ENCODE measurements at regions not wholly inside any gene's neighbourhood (a gene's known extent, or its start where the extent isn't known, plus 50 kb on each side); places are given as distances from the start of the nearest gene placed in this dataset.
A peak's percentile ranks its signal among the peaks of the same experiment; 100 is the strongest.

DNA sequence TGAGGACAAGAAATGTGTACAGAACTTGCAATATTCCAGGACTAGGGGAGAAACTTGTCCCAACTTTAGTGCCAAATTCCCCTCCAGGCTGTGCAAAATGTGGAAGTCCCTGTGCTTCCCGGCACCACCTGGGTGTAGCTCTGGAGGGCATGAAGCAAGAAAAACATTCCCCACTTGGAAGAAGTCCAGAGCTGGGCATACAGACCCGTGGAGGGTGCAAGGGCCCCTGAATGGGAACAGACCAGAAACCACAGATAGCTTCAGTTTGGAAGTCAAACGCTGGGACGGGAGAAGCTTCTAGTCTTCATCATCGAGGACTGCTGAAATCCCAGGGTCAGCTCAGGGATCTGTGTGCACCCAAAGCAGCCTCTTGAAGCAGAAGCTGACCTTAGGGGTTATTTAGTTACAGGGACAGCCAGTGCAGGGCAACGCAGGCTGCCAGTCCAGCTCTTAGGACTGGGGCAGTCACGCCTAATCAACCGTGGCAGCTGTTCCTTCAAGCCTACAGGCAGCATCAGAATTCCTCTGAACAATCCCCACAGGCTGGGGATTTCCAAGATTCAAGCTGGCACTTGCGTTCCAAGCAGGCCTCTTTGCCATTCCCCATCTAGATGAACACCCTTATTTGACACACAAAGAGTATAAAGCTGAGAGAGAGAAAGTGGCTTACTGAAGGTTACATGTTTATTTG, 269.4 kb downstream of the LOXHD1 start:
- no peak for DNase-seq

DNA sequence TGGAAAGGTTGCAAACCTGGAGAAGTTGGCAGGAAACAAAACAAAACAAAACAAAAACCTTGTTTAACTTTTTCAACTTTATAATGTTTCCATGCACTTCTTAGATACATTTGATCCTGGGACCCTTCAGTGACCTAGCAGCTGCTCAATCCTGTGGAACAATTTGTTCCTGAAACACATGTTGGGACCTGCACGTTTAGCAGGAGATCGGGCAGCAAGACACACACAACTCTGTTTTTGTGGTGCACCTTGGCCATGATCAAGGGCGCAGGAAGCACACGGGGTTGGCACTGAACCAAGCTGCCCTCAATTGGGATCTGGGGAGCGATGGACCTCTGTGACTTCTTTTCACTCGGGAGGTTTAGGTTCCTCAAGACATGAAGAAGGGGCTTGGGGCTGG, 268.7 kb downstream of the LOXHD1 start:
- no peak for DNase-seq

DNA sequence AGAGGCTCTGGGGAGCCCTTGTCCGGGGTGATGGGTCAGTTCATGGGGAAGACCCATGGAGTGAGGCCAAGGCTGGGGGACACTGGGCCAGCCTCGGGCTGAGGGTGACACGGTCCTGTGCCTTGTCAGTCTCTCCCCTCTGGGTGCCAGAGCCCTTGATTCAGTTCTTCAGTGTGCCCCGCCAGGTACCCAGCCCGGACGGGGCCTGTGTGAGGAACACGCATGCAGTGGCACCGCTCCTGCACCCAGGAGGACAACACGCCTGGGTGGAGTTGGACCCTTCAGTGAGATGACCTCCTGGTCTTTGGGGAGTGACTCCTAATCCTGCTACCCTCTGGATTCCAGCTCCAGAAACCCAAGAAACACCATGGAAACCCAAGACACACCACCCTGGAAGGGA, 264.4 kb downstream of the LOXHD1 start:
- no peak for DNase-seq

DNA sequence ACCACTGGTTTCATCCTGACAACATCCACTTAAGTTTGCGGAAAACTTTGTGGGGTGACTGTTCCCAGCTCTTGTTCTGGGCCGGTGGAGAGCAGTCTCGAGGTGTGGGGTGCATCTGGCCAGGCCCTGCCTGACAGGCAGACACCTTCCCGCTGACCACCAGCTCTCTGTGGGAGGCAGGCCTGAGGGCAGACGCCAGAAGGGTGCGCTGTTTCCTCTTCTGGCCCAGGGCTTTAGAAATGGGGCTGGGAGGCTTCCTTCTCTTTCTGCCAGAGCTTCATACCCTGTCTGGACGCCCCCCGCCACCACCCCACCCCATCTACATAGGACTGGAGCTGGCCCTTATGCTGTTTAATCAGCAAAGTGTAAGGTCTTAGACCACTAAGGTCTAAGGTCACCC, 263.8 kb downstream of the LOXHD1 start:
- DNase-seq = no peak

DNA sequence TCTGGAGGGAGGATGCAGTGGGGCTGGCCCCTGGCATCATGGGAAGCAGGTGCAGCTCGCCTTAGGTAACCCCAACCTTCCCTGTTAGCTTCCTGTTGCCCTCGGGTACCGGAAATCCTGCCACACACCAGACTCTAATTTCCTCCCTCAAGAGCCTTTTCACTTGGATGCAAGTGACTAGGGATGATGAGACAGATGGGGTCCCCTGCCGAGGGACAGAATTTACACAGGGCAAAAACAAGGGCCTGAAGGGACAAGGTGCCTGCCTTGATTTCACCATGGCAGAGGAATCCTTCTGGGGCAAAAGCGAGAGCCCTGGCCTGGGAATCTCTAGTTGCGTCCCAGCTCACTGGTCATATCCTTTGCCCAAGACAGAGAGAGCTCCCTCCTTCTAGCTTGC, 263.1 kb downstream of the LOXHD1 start:
- no peak for DNase-seq

DNA sequence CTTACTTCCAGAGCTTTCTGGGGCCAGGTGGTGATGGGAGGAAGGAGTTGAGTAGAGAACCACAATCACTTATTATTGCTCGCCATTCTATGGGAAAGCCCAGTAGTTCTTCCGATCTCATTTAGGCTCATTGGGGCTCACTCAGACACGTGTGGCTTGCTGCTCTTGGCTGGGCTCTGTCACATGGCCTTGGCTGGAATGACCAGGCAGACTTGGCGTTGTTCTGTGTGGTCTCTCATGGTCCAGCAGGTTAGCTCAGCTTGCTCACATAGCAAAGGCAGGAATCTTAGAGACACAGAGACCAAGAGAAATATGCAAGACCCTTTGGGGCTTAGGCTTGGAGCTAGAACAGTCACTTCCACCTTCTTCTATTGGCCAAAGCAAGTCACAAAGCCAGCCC, 261.2 kb downstream of the LOXHD1 start:
- no peak for DNase-seq

DNA sequence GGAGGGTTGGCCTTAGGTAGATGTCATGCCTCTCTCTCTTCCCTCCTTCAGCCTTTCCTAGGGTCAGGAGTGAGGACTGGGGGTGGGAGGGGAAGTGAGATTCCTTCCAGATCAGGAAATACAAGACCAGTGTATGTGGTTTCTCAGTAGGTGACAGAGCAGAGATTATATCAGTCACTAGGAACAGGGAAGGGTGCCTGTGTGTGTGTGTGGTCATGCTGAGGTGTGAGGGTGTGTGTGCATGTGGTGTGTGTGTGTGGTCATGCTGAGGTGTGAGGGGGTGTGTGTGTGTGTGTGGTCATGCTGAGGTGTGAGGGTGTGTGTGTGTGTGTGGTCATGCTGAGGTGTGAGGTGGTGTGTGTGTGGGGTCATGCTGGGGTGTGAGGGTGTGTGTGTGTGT, 259.8 kb downstream of the LOXHD1 start:
- no peak for DNase-seq

DNA sequence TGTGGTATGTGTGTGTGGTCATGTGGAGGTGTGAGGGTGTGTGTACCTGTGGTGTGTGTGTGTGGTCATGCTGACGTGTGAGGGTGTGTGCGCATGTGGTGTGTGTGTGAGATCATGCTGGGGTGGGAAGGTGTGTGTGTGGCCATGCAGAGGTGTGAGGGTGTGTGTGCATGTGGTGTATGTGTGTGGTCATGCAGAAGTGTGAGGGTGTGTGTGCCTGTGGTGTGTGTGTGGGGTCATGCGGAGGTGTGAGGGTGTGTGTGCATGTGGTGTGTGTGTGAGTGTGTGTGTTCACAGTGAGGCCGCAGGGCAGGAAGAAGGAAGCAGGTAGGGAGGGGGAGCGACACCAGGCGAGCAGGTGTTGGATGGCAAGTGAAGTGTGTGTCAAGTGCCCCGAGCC, 259.0 kb downstream of the LOXHD1 start:
- DNase-seq = no peak

DNA sequence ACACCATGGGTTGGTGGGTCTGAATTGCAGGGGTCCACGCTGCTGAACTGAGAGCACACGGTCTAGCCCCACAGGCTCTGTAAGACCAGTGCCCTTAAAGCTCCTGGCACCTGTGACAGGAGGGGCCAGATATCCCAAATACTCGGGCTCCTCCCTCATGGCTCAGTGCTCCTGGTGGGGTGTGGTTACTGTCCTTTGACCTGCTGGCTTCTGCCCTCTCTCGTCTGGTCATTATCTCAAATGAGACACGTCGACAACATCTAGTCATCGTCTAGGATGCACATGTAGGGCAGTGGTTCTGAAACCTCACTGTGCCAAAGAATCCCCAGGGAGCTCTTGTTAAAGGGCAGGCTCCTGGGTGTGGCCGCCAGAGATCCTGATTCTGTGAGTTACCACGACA, 258.4 kb downstream of the LOXHD1 start:
- no peak for DNase-seq

DNA sequence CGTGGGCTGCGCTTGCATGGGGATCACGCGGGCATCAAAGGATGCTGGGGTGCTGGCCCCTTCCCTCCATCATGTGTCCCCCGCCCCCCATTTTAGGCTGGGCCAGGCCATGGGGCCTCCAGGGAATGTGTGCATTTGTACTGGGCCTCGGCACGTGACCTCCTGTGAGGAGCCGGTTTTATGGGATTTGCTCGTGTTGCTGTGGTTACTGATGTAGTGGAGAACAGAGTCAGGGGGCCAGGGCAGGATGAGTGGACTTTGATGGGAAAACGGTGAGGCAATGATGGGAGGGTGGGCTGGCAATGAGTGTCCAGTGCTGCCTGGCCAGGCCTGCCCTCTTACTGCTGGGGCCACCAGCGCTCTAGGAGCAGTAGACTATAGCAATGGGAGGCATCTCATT, 257.7 kb downstream of the LOXHD1 start:
- DNase-seq = no peak

DNA sequence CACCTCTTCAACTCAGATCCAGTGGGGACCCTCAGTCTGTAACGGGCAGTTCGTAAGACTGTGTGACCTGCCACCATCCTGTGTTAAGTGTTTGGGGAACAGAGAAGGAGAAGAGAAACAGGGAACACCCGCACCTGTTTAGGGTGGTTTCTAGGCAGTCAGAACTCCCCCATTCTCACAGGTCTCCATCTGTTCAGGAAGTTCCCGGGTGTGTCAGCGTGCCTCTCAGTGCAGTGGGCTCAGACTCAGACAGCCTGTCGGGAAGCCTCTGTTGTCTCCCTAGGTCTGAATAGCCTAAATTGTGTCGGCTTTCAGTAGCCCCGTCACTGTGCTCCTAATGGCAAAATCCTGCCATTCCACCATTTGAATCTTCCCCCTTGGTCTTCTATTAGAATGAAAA, 256.6 kb downstream of the LOXHD1 start:
- no peak for DNase-seq

DNA sequence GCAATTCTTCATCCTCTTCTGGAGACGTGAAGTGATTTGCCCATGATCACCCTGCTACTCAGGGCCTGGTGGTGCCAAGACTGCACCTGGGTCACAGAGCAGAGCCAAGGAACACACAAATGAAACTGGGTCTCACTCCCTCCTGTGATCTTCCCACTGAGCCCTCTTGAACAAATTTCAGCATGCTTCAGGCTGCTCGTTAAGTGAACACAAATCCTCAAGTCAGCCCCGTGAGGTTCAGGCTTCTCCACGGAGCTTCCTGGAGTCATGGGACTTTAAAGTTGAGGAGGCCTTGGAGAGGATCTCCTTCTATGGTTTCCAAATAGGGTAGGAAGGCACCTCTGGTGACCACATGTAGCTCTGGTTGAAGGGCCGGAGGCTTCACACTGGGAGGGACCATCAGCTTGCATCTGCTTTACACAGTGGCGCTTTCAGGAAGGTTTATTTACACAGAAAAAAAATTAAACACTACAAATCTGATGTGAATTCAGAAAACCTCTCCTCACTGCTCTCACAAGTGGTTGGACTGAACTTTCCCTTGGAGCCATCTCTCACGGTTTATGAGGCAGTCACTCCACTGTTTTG, 255.4 kb downstream of the LOXHD1 start:
- no peak for DNase-seq

DNA sequence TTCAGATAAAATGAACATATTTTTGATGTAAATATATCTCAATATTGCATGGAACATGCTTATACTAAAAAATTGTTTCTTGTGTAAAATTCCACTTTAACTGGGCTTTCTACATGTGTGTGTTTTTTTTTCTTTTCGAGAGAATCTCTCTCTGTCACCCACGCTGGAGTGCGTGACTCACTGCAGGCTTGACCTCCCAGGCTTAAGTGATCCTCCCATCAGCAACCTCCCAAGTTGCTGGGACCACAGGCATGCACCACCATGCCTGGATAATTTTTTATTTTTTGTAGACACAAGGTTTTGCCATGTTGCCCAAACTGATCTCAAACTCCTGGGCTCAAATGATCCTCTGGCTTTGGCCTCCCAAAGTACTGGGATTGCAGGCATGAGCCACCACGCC, 254.6 kb downstream of the LOXHD1 start:
- peak; percentile 52 for DNase-seq

DNA sequence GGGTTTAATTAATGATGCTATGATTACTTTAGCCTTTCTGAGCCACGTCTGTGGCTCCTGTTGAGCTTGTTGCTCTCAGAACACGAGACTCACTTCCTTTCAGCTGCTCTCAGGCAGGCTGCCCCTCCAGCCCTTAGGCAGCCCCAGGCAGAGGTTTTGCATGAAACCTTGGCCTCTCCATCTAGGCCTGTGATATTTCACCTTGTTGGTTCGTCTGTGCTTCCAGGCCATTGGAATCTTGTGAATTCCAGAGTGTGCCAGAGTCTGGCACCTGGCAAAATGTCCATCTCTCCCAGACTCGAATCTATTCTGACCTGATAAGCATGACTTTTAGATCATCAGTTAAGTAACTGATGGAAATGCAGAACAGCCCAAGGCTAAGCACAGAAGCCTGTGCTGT, 254.1 kb downstream of the LOXHD1 start:
- DNase-seq = no peak

DNA sequence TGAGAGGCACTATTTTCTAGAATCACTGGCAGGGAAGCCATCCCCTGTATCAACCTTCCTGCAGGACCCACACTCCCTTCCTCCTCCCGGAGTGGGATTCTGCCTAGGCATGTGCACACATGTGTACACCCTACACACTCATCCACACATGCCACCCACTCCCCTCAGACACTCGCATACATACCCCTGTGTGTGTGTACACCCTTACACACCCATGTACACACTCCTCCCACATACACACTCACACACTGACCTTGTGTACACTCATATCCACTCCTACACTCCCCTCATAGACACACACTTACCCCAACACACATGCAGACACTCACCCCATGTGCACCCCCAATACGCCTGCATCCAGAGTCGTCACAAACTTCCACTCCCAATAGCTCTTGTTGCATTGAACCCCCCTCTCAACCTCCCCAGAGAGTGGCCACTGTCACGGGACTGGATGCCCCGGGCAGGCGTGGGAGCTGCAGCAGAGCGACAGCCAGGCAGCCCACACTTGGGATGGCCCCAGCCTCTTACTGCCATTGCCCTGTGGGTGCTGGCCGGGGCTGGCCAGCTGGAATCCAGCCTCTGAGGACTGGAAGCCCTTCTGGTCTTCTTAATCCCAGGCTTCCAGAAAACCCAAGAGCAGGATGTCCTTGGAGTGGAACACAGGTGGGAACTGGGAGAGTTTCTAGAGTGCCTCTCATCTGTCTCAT, 251.0 kb downstream of the LOXHD1 start:
- no peak for DNase-seq

DNA sequence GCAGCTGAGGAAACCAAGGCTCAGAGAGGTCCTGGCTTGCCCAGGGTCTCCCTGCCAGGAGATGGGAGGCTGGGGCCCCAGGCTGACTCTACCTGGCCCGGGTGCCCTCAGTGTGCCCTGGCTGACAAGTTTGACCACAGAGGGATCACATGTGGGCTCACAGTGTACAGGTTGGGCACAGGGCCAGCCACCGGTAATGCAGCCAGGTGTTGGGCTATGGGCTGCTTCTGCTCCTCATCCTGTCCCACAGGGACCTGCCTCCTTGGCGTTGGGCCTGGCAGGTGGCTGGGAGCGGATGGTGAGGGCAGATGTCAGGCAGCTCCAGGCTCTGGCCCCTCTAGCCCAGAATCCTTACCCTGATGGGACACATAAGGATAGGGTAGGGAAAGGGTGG, 250.5 kb downstream of the LOXHD1 start:
- DNase-seq = no peak

DNA sequence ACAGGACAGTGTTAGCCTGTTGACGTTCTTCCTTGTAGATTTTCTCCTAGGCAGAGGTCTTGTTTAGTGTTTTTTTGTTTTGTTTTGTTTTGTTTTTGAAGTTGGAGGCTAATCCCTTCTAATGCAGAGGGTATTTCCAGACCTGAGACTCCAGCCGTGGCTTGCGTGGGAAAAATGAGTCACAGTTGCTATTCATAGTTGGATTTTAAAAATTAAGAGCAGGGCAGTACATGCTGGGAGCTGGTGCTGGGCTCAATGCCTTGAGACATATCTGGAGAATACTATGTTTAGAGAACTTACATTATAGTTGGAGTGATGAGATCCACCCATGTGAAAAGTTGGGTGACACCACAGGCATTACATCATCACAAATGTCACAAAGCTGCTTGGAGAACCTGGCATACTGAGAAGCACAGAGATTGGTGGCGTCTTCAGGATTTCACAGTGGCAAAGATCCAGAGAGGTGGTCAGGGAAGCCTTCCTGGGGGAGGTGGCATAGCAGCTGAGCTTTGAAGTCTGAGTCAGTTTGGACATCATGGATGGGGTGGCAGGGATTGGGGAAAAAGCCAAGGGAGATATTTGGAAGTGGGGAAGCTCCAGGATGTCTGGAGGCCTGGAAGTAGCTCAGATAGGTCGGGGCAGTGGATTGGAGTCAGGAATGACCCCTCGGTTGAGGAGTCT, 249.4 kb downstream of the LOXHD1 start:
- DNase-seq = no peak

DNA sequence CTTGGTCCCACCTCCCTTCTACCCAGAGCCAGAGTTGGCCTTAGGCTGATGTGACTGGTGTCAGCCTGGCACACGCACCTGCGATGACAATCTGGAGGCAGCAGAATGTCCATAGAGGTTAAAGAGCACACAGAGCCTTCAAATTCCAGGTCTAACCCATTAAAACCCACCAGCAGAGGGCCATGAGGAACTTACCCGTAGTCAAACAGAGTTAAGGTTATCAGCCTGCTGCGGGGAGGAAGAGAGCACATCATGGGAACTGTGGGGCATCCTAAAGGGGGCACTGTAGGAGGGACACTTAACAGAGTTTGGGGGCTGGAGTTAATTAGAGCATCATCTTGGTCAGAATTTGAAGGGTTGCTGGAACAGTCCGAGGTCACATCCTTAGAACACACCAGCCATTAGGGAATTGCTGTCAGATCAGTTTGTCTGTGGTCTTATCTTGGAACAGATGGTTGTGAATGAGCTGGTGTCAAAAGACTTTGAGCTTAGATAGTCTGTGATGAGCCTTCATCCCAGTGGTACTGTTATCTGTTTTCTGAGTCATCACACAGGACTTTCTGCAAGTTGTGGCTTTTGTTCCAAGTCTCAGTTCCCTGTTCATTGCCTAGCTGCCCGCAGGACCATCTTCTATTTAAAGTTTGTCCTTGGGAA, 248.6 kb downstream of the LOXHD1 start:
- no peak for DNase-seq

DNA sequence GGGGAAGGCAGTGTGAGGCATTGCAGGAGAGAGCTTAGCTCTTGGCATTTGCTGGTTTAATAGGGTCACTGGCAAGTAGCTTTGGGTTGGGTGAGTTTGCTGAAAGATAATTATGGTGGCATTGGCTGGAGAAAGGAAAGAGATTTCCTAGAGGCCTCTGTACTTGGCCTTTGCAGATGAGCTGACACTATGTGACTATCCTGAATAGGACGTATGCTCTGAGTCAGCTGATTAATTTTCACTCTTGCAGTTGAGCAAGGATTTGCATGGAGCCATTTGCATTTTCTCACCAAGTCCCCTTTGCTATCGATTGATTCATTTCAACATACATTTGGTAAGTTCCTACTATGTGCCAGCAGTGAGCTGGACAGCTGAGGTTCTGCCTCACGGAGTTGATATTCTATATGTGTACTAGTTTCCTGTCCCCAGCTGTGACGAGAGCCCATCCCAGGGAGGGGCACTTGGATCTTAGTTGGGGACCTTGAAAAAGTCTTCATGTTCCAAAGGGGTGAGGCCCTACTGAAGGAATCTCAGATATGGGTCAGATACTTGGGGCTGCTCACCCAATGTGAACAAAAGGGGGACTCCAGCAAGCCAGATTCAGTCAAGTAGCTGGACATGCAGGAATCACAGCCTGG, 245.7 kb downstream of the LOXHD1 start:
- DNase-seq = no peak

DNA sequence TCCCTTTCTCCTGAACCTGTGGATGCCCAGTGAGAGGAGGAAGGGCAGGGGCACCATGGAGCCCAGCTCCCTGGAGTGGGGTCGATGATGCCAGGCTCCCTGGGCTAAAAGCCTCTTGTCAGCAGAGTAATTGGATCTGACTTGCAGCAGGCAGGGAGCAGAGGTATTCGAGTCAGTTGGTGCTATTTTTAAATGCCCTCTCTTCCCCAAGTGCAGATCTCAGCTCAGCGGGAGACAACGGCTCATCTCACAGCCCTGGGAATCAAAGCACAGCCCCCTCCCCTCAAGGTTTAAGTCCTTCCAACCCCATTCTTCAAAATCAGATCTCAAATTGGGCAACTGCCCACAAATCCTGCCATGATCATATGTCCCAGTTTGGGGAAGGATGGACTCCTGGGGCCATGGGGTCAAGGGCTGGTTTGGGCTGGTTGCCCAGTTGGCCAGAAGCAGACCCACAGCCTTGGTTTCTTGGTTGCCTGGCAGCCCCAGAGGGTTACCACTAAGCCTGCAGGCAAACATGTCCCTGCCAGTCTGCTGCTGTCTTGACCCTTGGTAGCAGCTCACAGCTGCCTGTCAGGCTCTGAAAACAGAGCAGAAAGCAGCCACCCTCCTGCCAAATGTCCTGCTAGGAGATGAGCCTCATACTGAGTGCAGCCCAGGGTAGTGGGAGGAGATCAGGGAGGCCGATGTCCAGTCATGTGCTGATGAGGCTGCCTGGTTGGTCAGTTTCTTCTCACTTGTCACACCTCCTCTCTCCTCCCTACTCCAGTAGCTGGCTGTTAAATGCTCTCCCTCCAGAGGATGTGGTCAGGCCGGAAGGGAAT, 244.9 kb downstream of the LOXHD1 start:
- DNase-seq = no peak

DNA sequence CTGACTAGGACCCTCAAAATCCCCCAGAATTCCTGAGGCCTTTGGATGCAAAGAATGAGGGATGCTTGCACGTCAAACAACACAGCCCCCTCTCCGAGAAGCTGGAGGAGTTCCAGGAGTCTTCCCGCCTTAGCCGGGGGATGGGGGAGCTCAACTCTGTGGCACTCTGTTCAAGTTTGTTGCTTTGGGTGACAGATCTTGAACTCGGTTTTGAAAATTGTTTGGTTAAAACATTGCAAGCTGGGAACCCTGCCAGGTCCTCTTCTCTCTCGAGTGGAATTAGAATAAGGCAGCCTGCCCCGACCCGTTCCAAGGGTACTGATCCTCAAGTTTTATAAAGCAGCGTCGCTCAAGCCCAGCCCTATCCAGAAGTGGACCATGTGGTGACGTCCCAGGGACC, 244.1 kb downstream of the LOXHD1 start:
- DNase-seq = no peak

DNA sequence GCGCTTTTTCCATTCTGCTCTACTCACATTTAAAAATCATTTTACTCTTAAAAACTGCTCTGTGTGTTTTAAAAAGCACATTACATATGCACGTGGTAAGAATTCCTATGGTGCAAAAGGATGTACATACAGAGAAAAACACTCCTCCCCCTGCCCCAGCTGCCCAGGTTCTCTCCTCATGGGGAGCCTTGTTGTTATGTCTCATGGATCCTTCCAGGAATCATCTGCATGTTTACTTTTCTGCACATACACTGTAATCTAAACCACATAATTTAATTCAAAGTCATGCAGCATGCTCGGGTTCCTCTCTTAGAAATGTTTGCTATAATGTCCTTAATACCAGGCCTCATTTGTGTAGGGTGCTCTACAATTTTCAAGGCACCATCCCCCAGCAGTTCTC, 243.3 kb downstream of the LOXHD1 start:
- no peak for DNase-seq
